ENCODE measurements at regions not wholly inside any gene's neighbourhood (a gene's known extent, or its start where the extent isn't known, plus 50 kb on each side); places are given as distances from the start of the nearest gene placed in this dataset.
"Not testable (repeated sequence)": the region's sequence is repeated elsewhere in the genome, so short reads cannot be mapped to it uniquely, and the experiment has no call there.

- DNase-seq, result no peak
Observed at GRCh38 chr2:4753721-4754120, 938.5 kb upstream of the SOX11 start.

DNA sequence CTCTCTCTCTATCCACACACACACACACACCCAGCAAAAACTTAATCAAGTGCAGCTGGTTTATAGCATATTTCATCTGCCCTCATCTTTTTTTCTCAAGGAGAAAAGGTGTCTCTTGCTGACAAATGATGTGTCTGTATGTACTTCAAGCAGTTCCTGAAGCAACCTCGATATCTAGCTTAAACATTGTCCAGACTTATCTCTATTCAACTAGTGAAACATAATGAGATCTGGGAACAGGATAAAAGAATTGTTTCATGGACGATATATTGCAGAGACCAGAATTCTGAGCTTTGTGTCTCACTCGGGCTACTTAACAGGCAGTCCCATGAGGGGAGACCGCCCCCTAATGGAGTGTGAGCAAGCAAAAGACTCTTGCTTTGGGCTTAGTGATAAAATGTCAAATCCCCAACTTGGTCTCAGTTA, 929.2 kb upstream of the SOX11 start:
- peak; percentile 58 for DNase-seq

- DNase-seq, result no peak
Observed at GRCh38 chr2:4765787-4766530, 926.2 kb upstream of the SOX11 start.

- DNase-seq, result no peak
Observed at GRCh38 chr2:4775668-4776067, 916.5 kb upstream of the SOX11 start.

DNA sequence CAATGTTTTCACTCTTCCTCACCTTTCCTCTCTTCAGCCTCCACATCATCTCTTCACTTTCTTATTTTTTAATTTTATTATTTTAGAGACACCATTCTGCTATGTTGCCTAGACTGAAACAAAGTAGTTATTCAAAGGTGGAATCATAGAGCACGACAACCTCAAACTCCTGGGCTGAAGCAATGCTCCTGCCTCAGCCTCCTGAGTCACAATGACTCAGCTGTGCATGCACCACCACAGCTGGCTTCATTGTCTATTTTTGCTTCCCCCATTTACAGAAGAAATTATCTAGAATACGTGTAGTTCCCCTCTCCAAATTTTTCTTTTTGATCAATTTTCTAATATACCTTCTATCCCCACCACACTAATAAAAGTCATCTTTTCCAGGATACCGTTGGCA, 911.5 kb upstream of the SOX11 start:
- DNase-seq, result no peak

DNA sequence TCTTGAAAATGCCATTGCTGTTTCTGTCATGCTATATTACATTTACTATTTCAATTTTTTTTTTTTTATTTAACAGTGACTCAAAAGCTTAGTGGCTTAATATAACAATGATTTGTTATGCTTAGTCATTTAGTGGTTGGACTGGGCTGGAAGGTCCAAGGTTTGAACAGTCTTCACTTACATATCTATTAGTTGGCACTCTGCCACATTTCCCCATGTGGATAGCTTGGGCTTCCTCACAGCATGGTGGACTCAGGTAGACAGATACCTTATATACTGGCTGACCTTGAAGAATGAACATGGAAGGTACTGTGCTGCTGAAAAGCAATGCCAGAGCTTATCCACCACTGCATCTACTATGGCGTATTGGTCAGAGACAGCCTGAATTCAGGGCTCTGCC, 909.5 kb upstream of the SOX11 start:
- no peak for DNase-seq

DNA sequence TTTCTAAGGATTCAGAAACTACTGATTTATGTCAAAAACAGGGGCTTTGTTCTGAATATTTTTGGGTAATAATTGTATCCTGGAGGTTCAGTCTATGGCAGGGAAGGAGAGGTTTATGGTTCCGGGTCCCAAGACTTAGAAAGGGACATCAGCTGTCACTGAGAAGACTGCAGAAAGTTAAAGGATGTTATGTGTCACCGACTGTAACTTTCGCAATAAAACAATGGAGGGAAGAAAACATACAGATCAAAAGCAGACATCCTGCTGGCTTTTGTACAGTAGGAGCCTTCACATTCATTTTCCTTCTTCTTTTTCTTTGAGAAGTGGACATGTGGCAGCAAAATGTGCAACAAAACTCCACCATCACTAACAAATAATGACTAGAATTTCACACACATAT, 900.7 kb upstream of the SOX11 start:
- DNase-seq, result no peak

- no peak for DNase-seq
Observed at GRCh38 chr2:4792126-4792525, 900.1 kb upstream of the SOX11 start.

DNA sequence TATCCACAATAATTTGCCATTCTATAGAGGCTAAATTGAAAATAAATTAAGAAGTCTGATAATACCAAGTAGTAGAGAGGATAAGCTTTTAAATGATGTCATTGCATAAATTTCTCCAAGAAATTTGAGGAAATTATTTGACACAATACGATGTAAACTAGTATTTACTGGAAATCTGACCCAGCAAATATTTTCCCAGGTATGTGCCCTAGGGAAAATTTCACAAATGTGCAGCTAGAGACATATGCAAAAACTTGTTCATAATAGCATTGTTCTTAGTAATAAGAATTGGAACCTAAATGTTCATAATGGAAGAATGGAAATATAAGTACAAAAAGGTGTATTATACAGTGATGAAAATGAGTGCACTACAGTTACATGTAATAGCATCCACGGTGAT, 888.8 kb upstream of the SOX11 start:
- no peak for DNase-seq

DNA sequence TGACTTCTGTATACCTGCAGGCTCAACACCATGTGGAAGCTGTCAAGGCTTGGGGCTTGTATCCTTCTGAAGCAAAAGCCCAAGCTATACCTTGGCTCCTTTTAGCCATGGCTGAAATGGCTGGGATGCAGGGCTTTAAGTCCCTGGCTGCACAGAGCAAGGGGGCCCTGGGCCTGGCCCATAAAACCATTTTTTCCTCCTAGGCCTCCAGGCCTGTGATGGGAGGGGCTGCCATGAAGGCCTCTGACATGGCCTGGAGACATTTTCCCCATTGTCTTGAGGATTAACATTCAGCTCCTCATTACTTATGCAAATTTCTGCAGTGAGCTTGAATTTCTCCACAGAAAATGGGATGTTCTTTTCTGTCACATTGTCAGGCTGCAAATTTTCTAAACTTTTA, 878.0 kb upstream of the SOX11 start:
- not testable (repeated sequence) for DNase-seq

DNA sequence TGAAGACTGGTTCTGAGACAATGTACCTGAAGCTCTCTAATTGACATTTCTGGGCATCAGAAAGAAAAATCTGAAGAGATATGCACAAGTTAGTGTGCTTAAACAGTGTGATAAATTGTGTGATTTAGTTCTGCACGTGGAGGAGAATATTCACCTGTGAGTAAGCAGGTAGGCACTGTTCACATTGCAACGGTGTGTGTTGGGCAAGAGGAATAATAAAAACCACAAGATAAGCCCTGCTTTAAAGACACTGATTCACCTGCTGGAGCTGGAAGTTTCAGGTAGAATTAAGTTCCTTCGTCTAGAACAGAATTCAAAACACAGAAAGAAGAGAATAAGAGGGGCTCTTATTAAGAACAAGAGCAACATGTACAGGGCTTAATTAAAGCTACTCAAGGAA, 864.3 kb upstream of the SOX11 start:
- DNase-seq, result no peak

DNA sequence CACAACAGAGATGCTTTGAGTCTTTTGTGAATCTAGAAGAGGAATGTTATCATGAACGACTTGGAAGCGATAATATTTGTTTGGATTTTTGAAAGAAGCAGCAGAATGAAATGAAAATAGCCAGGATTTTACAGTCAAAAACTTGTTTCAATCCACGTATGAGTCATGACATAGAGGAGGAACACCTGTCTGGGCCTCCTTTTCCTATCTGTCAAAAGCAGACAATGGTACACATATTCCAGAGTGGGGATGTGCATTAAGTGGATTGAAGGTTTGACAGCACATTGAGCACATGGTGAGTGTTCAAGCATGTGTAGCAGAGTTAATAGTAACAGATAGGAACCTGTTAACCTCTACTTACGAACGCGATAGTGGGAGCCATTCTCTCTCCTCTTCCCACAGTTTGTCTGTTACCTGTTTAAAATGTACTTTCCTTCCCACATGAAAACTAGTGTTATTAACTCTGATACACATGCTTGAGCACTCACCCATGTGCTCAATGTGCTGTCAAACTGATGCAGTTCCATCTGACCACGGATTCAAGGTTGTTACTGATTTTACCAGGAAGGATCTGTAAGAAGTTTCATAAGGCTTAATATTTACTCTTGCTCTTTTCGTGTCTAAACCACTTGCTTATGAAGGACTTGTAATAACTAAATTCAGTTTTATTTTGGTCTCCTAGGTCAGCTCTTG, 863.4 kb upstream of the SOX11 start:
- no peak for DNase-seq

GRCh38 chr2:4831751-4832150, 860.4 kb upstream of the SOX11 start:
- DNase-seq, result no peak

DNA sequence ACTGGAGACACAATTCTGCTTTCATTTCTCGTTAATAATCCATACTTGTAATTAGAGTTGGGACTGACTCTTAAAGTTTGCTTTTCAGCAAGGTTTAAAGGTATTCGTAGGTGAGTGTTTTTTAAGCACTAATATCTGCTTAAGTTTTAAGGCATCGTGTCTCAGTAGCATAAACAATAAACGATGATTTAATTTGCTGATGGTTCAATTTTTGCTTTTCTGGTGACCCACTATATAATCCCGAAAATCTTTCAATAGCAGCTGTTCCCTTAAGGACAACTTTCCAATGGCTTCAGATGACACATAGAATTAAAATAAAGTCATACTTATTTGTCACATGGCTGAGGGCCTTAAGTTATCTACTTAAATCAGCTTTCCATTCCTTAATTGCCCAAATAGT, 859.5 kb upstream of the SOX11 start:
- DNase-seq, result no peak

DNA sequence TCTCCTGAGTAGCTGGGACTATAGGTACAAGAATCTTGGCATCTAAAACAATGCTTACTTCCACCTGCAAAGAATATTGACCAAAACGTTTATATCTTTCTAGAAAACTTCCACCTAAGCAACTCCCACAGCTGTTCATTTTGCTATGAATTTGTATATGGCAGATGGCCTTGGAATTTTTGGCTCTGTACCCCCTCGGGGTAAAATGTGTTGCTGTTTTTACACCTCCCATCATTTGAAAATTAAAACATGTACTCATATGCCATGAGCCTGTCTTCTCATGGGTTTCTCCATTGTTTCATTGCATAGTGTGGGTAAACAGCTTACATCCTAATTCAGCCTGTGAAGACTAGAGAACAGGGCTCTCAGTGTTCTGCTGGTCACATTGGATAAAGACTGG, 853.6 kb upstream of the SOX11 start:
- no peak for DNase-seq

DNA sequence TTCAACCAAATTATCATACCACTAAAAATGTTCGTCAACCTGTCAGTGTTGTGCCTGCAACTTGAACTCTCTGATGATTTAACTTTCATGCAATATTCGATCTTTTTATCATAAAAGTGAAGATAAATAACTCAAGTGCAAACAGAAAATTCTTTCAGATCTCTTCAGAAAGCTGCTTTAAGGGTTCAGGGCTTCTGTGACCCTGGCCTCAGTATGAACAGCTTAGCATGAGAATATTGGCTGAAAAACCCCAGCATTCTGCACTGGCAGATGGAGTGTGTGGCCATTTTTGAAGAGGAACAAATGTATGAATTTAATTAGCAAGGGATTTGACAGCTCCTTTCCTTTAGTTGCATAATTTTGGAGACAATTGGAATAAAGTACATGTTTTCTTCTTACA, 851.4 kb upstream of the SOX11 start:
- DNase-seq, result no peak

DNA sequence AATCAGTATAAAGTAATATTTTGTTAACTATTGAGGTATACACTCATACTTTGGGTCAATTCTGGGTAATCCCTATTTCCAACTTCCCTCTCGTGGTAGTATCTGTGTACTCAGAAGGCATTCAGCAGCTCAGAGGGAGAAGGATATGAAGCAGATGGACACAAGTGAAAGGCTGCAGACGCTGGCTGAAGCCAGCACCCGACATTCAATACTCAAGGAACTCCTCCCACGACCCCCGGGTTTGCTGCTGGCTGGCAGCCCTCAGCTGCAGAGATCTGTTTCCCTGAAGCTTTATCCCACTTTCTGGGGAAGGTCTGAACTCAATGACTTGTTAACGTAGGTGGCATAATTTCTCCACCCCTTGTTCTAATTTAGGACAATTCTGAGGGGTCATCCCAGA, 847.3 kb upstream of the SOX11 start:
- DNase-seq, result no peak

DNA sequence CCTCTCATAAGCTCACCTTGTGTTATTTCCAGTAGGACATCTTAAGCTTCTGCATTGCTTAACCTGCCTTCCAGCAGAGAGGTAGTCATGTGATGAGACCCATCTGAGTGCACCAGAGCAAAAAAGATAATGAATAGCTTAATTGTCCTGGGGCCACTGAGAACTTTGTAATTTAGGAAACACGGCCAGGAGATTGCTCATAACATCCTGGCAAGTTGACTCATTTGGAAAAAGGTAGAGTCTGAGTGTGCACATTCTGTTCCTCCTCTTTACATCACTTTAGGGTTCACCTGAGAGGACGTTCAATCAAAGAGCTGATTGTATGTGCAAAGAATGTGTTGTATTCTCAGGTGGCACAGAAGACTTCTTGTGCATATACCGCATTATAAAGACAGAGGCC, 830.2 kb upstream of the SOX11 start:
- DNase-seq, result no peak

DNA sequence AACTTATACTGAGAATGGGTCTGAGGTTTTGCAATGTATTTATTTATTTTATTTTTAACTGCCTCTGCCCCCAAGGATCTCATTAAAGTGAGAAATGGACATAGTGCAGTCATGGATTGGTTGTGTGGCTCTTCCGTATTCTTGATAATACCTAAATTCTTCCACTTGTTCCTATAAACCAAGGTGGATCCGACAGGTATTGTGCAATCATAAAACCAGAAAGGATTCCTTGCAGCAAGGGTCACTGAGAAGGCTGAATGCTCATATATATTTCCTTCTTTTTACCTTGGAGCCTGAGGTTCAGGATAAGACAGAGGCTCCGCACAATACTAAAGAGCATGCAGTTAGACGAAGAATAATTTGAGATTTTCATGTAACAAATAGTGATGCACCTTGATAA, 826.0 kb upstream of the SOX11 start:
- DNase-seq, result no peak

DNA sequence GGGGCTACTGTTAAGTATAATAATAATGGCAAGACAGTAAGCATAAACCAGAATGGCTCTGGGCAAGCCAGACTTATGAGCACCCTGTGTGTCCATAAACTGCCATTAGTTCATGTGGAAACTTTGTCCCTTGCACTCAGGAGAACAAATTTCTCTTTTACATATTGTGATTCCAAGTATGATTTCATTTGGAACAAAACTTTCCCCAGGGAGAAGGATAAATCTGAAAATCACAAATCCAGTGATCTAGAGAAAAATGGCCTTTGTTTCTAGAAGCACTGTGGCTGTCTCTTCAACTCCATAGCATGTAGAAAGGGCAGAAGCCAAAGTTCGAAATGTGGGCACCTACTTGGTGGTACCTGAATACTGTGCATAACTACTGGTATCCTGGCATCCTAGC, 823.7 kb upstream of the SOX11 start:
- no peak for DNase-seq

DNA sequence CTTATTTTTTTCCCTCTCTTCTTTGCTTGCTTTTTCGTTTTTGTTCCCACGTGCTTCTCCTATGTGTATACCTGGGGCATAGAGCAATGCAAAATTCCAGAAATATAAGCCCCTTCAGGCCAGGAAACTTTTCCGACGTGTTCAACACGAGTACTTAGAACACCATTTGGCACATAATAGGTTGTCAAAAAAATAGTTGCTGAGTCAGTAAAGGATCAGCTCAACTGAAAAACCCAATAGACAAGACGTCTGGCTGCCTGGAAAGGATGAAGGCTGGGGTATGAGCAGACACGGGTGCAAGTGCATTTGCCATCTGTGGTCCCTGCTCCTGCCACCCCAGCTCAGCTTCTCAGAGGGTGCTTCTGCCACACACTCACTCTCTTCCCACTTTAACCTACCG, 823.0 kb upstream of the SOX11 start:
- DNase-seq, result no peak

DNA sequence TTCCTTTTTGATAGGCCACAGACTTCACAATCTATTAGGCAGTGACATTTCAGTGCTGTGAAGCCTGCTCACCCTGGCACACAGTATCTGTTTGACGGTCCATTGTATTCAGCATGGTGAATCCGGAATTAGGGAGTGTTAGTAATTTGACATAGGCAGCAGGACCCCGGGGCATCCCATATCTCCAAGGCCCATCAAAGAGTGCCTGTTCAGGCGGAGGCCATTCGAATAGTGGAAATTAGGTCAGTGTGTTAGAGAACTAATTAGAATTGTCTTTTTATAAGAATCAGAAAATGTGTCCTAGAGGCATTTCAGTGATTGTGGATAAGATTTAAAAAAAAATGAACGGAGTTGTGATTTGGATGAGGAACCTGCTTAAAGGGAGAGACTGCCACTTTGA, 818.8 kb upstream of the SOX11 start:
- no peak for DNase-seq

DNA sequence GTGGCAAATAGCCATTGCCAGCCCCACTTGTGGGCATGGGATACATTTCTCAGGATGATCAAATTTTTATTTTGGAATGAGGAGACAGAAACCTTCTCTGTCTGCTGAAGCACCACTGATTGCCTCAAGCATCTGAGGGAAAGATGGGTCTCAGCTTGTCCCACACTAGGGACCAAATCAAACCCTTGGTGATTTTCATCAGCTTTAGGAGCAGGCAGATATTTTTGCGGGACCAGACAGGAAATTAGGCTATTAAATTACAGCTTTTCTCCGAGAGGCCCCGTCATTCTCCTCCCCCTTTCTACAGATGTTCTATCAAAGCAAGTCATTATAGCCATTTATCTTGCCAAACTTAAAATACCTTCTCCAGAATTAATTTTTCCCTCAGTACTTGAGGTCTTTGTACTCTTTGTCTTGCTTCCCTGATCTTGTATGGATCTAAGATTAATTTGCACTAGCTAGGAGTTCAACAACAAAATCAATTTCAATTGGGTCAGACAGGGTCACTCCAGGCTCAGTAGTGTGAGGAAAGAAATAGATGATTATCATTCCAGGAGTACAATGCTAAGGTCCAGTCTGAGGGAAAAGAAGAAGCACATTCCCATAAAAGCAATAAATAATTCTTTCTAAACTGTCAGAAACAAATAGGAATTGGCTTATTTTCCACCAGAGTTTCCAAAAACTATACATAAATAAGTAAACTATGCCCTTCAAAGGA, 818.1 kb upstream of the SOX11 start:
- peak; percentile 75 for DNase-seq

DNA sequence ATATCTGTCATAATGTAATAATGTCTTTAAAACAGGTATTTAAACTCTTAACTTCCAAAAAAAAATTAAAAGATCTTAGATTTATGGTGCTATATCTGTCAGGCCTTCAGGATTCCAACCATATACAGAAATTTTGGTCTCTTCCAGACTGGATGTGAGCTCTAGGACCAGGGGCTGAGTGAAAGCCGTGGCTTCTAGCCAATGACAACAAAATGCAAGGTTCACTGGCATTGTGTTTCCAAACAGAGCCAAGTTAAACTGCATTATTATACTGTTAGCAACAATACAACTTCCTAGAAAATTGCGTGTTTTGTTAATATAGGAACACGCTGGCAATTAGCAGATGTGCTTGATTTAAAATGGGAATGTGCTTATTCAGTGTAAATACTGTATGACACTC, 809.8 kb upstream of the SOX11 start:
- no peak for DNase-seq
